ENCODE measurements at regions not wholly inside any gene's neighbourhood (a gene's known extent, or its start where the extent isn't known, plus 50 kb on each side); places are given as distances from the start of the nearest gene placed in this dataset.

DNA sequence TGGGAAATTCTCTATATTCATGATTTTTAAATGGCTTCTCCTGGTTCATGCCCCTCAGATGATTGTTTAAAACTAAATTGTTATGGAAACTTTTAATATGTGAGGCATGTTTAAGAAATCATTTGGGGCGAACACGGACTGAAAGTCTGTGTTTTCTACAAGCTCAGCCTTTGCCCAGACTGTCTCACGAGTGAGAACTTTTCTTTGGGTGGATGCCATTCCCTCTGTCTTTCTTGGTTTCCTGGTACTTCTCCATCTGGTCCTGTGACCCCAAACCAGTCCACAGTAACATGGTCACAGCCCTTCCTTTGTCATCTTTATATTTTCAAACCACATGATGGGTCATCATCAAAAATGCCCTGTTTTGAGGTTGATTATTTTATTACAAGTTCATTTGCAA lies 186.6 kb upstream of the GNPDA2 start:
- TF ChIP-seq, protein P1, sequence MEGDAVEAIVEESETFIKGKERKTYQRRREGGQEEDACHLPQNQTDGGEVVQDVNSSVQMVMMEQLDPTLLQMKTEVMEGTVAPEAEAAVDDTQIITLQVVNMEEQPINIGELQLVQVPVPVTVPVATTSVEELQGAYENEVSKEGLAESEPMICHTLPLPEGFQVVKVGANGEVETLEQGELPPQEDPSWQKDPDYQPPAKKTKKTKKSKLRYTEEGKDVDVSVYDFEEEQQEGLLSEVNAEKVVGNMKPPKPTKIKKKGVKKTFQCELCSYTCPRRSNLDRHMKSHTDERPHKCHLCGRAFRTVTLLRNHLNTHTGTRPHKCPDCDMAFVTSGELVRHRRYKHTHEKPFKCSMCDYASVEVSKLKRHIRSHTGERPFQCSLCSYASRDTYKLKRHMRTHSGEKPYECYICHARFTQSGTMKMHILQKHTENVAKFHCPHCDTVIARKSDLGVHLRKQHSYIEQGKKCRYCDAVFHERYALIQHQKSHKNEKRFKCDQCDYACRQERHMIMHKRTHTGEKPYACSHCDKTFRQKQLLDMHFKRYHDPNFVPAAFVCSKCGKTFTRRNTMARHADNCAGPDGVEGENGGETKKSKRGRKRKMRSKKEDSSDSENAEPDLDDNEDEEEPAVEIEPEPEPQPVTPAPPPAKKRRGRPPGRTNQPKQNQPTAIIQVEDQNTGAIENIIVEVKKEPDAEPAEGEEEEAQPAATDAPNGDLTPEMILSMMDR (conservative IDR thresholded peaks at IDR 0.05), result no peak
- TF ChIP-seq ZFX (IDR thresholded peaks at IDR 0.05), result no peak
